ENCODE measurements at regions not wholly inside any gene's neighbourhood (a gene's known extent, or its start where the extent isn't known, plus 50 kb on each side); places are given as distances from the start of the nearest gene placed in this dataset.

DNA sequence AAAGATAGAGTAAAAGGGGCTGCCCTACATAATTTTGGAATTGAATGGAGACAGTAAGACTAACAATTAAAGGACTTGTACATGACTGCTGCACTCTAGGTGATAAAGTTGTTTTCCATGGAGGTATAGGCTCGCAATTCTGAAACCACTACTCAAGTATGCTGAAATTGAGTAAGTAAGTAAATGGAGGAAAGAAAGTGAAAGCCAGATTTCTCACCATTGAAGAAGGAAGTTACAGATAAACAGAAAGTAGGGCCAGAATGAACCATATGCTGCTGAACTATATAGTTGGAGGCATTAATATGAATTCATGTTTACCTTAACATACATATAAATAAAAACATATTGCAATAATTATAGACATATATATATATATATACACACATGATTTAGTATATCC is 225.7 kb upstream of the ST6GAL2 start:
- H3K9me3 ChIP-seq (replicated peaks in 1 of 2; ENCODE audit: control insufficient read depth in 1 of 2, insufficient read depth in 1 of 2, low read length in 2 of 2): peaks cover 0 to 2% of the 10 kb centered on the region in 2 donors
- Mint-ChIP-seq H3K27ac (no peak overlapping the region), H3K36me3 (no peaks in the 10 kb centered on the region), H3K4me3 (no peak overlapping the region), H3K9me3 (peaks cover 0 to 10% (median 6%) of the 10 kb centered on the region in 7 donors), H3K4me1 (no peaks in the 10 kb centered on the region), H3K27me3 (ENCODE audit: low read depth in 3 of 3) (peaks cover 0 to 4% (median 1%) of the 10 kb centered on the region in 3 donors)
- H3K36me3 ChIP-seq (replicated peaks in 1 of 2; ENCODE audit: control insufficient read depth in 1 of 2, insufficient read depth in 2 of 2, low read length in 2 of 2): no peaks in the 10 kb centered on the region
- no peak overlapping the region for H3K4me2 ChIP-seq (replicated peaks; ENCODE audit: extremely low read depth, low read length, poor library complexity, severe bottlenecking)
- intact Hi-C loops (cut with micrococcal nuclease): no loop called here
- H3K4me3 ChIP-seq (replicated peaks in 1 of 3; ENCODE audit: low read depth in 2 of 3, low read length in 3 of 3): no peak overlapping the region
- no peaks in the 10 kb centered on the region for H3K79me2 ChIP-seq (ENCODE audit: insufficient read depth, low read length)
- no peaks in the 10 kb centered on the region for H3K4me1 ChIP-seq (ENCODE audit: control insufficient read depth in 1 of 2, insufficient read depth in 2 of 2, low read length in 2 of 2)
- no peaks in the 10 kb centered on the region for H4K20me1 ChIP-seq (ENCODE audit: insufficient read depth, low read length)
- TF ChIP-seq, protein P1, sequence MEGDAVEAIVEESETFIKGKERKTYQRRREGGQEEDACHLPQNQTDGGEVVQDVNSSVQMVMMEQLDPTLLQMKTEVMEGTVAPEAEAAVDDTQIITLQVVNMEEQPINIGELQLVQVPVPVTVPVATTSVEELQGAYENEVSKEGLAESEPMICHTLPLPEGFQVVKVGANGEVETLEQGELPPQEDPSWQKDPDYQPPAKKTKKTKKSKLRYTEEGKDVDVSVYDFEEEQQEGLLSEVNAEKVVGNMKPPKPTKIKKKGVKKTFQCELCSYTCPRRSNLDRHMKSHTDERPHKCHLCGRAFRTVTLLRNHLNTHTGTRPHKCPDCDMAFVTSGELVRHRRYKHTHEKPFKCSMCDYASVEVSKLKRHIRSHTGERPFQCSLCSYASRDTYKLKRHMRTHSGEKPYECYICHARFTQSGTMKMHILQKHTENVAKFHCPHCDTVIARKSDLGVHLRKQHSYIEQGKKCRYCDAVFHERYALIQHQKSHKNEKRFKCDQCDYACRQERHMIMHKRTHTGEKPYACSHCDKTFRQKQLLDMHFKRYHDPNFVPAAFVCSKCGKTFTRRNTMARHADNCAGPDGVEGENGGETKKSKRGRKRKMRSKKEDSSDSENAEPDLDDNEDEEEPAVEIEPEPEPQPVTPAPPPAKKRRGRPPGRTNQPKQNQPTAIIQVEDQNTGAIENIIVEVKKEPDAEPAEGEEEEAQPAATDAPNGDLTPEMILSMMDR (IDR thresholded peaks at IDR 0.05): no peak
- H3K27ac ChIP-seq (ENCODE audit: low read depth in 1 of 2, low read length in 2 of 2): no peak overlapping the region
- H2AFZ ChIP-seq (ENCODE audit: insufficient read depth, low read depth, low read length, poor library complexity, severe bottlenecking): no peak overlapping the region
- no peaks in the 10 kb centered on the region for H3K27me3 ChIP-seq (ENCODE audit: control insufficient read depth in 2 of 2, insufficient read depth in 2 of 2, low read length in 2 of 2)
- no CpG with 5 or more reads among the region's 1 CpG for WGBS (ENCODE audit: insufficient coverage)
- no peak overlapping the region for H3K9ac ChIP-seq (ENCODE audit: insufficient read depth, low read length, poor library complexity, severe bottlenecking)
- DNase-seq: no peak

DNA sequence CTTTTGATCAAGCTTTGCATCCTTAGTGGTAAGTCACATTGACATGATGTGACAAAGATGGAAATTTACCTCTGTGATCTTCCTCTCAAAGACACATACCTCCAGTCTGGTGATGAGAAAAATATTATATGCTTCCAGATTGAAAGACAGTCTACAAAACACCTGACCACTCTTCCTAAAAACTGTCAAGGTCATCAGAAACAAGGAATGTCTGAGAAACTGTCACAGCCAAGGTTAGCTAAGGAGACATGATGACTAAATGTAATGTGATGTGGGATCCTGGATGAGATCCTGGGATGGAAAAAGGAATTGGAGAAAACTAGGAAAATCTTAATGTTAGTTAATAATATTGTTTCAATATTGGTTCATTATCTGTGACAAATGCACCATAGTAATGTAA is 226.6 kb upstream of the ST6GAL2 start:
- Histone ChIP-seq H2AFZ (ENCODE audit: insufficient read depth, low read depth, low read length, poor library complexity, severe bottlenecking) (no peak overlapping the region), H3K79me2 (ENCODE audit: insufficient read depth, low read length) (no peaks in the 10 kb centered on the region), H4K20me1 (ENCODE audit: insufficient read depth, low read length) (no peaks in the 10 kb centered on the region), H3K9me3 (replicated peaks in 1 of 2; ENCODE audit: control insufficient read depth in 1 of 2, insufficient read depth in 1 of 2, low read length in 2 of 2) (peaks cover 0 to 2% of the 10 kb centered on the region in 2 donors), H3K27me3 (ENCODE audit: control insufficient read depth in 2 of 2, insufficient read depth in 2 of 2, low read length in 2 of 2) (no peaks in the 10 kb centered on the region), H3K27ac (ENCODE audit: low read depth in 1 of 2, low read length in 2 of 2) (no peak overlapping the region), H3K4me2 (replicated peaks; ENCODE audit: extremely low read depth, low read length, poor library complexity, severe bottlenecking) (no peak overlapping the region), H3K9ac (ENCODE audit: insufficient read depth, low read length, poor library complexity, severe bottlenecking) (no peak overlapping the region), H3K4me1 (ENCODE audit: control insufficient read depth in 1 of 2, insufficient read depth in 2 of 2, low read length in 2 of 2) (no peaks in the 10 kb centered on the region), H3K36me3 (replicated peaks in 1 of 2; ENCODE audit: control insufficient read depth in 1 of 2, insufficient read depth in 2 of 2, low read length in 2 of 2) (no peaks in the 10 kb centered on the region), H3K4me3 (replicated peaks in 1 of 3; ENCODE audit: low read depth in 2 of 3, low read length in 3 of 3) (no peak overlapping the region)
- peaks cover 0 to 4% (median 1%) of the 10 kb centered on the region in 3 donors for H3K27me3 Mint-ChIP-seq (ENCODE audit: low read depth in 3 of 3)
- no peak overlapping the region for H3K27ac Mint-ChIP-seq
- H3K9me3 Mint-ChIP-seq: peaks cover 0 to 11% (median 6%) of the 10 kb centered on the region in 7 donors
- intact Hi-C loops (cut with micrococcal nuclease): no loop called here
- TF ChIP-seq, protein P1 (IDR thresholded peaks at IDR 0.05): no peak
- H3K4me3 Mint-ChIP-seq: no peak overlapping the region
- no peak for DNase-seq
- no peaks in the 10 kb centered on the region for H3K36me3 Mint-ChIP-seq
- H3K4me1 Mint-ChIP-seq: no peaks in the 10 kb centered on the region

Data from CD14-positive monocyte (primary cell).